HL-60 (cell line): ENCODE measurements at regions not wholly inside any gene's neighbourhood (a gene's known extent, or its start where the extent isn't known, plus 50 kb on each side); places are given as distances from the start of the nearest gene placed in this dataset.

Experiments
- POLR2AphosphoS5 ChIP-seq: IDR thresholded peaks from 2 replicates; pipeline ENCODE4 v1.6.1; 2012; ENCODE audit warnings: low read depth
- TF ChIP-seq, protein P1 (sequence below): IDR thresholded peaks from one replicate; pipeline ENCODE4 v1.5.1; 2011; ENCODE audit warnings: low read length, control low read depth, inconsistent platforms; ENCODE audit not compliant: insufficient read depth

DNA sequence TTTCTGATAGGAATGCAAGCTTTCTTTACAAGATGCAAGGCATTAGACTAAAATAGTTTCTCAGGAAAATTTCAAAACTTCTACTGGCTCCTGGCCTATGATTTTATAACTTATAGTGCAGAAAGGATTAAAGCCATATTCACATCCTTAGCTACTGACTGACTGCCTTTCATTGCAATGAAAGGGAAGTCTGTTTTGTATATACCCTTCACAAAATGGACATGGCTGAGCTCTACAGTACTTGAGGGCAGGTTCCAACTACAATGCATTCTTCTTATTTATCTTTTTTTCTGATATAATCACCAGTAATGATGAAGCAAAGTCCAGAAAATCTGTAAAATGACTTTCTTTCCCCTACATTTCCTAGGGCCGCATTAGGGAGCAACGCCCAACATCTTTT lies 100.5 kb upstream of the ESRRG start:
- no peak for TF ChIP-seq POLR2AphosphoS5
- TF ChIP-seq, protein P1, sequence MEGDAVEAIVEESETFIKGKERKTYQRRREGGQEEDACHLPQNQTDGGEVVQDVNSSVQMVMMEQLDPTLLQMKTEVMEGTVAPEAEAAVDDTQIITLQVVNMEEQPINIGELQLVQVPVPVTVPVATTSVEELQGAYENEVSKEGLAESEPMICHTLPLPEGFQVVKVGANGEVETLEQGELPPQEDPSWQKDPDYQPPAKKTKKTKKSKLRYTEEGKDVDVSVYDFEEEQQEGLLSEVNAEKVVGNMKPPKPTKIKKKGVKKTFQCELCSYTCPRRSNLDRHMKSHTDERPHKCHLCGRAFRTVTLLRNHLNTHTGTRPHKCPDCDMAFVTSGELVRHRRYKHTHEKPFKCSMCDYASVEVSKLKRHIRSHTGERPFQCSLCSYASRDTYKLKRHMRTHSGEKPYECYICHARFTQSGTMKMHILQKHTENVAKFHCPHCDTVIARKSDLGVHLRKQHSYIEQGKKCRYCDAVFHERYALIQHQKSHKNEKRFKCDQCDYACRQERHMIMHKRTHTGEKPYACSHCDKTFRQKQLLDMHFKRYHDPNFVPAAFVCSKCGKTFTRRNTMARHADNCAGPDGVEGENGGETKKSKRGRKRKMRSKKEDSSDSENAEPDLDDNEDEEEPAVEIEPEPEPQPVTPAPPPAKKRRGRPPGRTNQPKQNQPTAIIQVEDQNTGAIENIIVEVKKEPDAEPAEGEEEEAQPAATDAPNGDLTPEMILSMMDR: no peak
